ENCODE measurements at regions not wholly inside any gene's neighbourhood (a gene's known extent, or its start where the extent isn't known, plus 50 kb on each side); places are given as distances from the start of the nearest gene placed in this dataset.

GRCh38 chr16:5398203-5398602 is 300.6 kb upstream of the EEF2KMT start:
- H3K27me3 ChIP-seq = no peaks in the 10 kb centered on the region
- H3K4me1 ChIP-seq (ENCODE audit: control insufficient read depth in 1 of 2, insufficient read depth in 1 of 2, low read depth in 1 of 2, low read length in 1 of 2) = no peaks in the 10 kb centered on the region
- no peaks in the 10 kb centered on the region for H3K9me3 ChIP-seq
- H3K4me3 ChIP-seq (ENCODE audit: low read depth in 1 of 2, low read length in 1 of 2) = no peak overlapping the region
- H3K27ac ChIP-seq = no peak overlapping the region
- TF ChIP-seq CTCF (IDR thresholded peaks at IDR 0.05) = no peak
- H3K36me3 ChIP-seq = no peaks in the 10 kb centered on the region

GRCh38 chr16:5396880-5397279 is 299.3 kb upstream of the EEF2KMT start:
- H3K27me3 ChIP-seq = no peaks in the 10 kb centered on the region
- TF ChIP-seq CTCF (IDR thresholded peaks at IDR 0.05) = no peak

GRCh38 chr16:5393070-5393469 is 295.5 kb upstream of the EEF2KMT start:
- H3K27ac ChIP-seq = no peak overlapping the region

More at GRCh38 chr16:5396880-5397279, 299.3 kb upstream of the EEF2KMT start:
- Histone ChIP-seq H3K4me3 (ENCODE audit: low read depth in 1 of 2, low read length in 1 of 2) (no peak overlapping the region), H3K9me3 (no peaks in the 10 kb centered on the region), H3K27ac (no peak overlapping the region), H3K4me1 (ENCODE audit: control insufficient read depth in 1 of 2, insufficient read depth in 1 of 2, low read depth in 1 of 2, low read length in 1 of 2) (no peaks in the 10 kb centered on the region), H3K36me3 (no peaks in the 10 kb centered on the region)

GRCh38 chr16:5386989-5387388 is 289.4 kb upstream of the EEF2KMT start:
- Histone ChIP-seq H3K27me3 (no peaks in the 10 kb centered on the region), H3K4me3 (ENCODE audit: low read depth in 1 of 2, low read length in 1 of 2) (no peak overlapping the region), H3K27ac (no peak overlapping the region), H3K36me3 (no peaks in the 10 kb centered on the region), H3K4me1 (ENCODE audit: control insufficient read depth in 1 of 2, insufficient read depth in 1 of 2, low read depth in 1 of 2, low read length in 1 of 2) (no peaks in the 10 kb centered on the region), H3K9me3 (no peaks in the 10 kb centered on the region)
- TF ChIP-seq CTCF (IDR thresholded peaks at IDR 0.05) = no peak

More at GRCh38 chr16:5393070-5393469, 295.5 kb upstream of the EEF2KMT start:
- TF ChIP-seq CTCF (IDR thresholded peaks at IDR 0.05) = no peak
- no peaks in the 10 kb centered on the region for H3K27me3 ChIP-seq
- H3K9me3 ChIP-seq = no peaks in the 10 kb centered on the region
- no peaks in the 10 kb centered on the region for H3K4me1 ChIP-seq (ENCODE audit: control insufficient read depth in 1 of 2, insufficient read depth in 1 of 2, low read depth in 1 of 2, low read length in 1 of 2)
- H3K36me3 ChIP-seq = no peaks in the 10 kb centered on the region
- H3K4me3 ChIP-seq (ENCODE audit: low read depth in 1 of 2, low read length in 1 of 2) = no peak overlapping the region

GRCh38 chr16:5385811-5386210 is 288.2 kb upstream of the EEF2KMT start:
- Histone ChIP-seq H3K36me3 (no peaks in the 10 kb centered on the region), H3K9me3 (no peaks in the 10 kb centered on the region), H3K27ac (no peak overlapping the region), H3K27me3 (no peaks in the 10 kb centered on the region), H3K4me3 (ENCODE audit: low read depth in 1 of 2, low read length in 1 of 2) (no peak overlapping the region), H3K4me1 (ENCODE audit: control insufficient read depth in 1 of 2, insufficient read depth in 1 of 2, low read depth in 1 of 2, low read length in 1 of 2) (no peaks in the 10 kb centered on the region)
- TF ChIP-seq CTCF (IDR thresholded peaks at IDR 0.05) = no peak

GRCh38 chr16:5385115-5385514 is 287.5 kb upstream of the EEF2KMT start:
- no peak for TF ChIP-seq CTCF (IDR thresholded peaks at IDR 0.05)
- no peak overlapping the region for H3K27ac ChIP-seq
- no peaks in the 10 kb centered on the region for H3K36me3 ChIP-seq
- H3K4me1 ChIP-seq (ENCODE audit: control insufficient read depth in 1 of 2, insufficient read depth in 1 of 2, low read depth in 1 of 2, low read length in 1 of 2) = no peaks in the 10 kb centered on the region
- no peaks in the 10 kb centered on the region for H3K9me3 ChIP-seq
- H3K4me3 ChIP-seq (ENCODE audit: low read depth in 1 of 2, low read length in 1 of 2) = no peak overlapping the region
- H3K27me3 ChIP-seq = no peaks in the 10 kb centered on the region

Data from neutrophil (primary cell).